CD4-positive, alpha-beta T cell (primary cell): ENCODE measurements at regions not wholly inside any gene's neighbourhood (a gene's known extent, or its start where the extent isn't known, plus 50 kb on each side); places are given as distances from the start of the nearest gene placed in this dataset.
"Not testable (repeated sequence)": the region's sequence is repeated elsewhere in the genome, so short reads cannot be mapped to it uniquely, and the experiment has no call there.

Experiments used
- ATAC-seq: fragments of 200-7000 bp; cut with Tn5 transposase; one replicate; pipeline ENCODE4 v1.10.0; 2022; ENCODE audit warnings: mild to moderate bottlenecking; ENCODE audit not compliant: poor library complexity
- CTCF ChIA-PET: fragments of 350-600 bp; sonication (Branson Sonifier 250); formaldehyde crosslinking; loops from one replicate; lab custom pipeline; 2021; ENCODE audit warnings: antibody characterized with exemption, inconsistent platforms; lab: Charles Lee
- POLR2A ChIA-PET: fragments of 350-600 bp; sonication (Branson Sonifier 250); formaldehyde crosslinking; loops from one replicate; lab custom pipeline; 2021; ENCODE audit warnings: antibody characterized with exemption, inconsistent platforms; lab: Charles Lee
- DNase-seq, 14 experiments: peaks; one replicate each; pipeline ENCODE4 v3.0.0-alpha.2; 2013 to 2020; ENCODE audit warnings: mixed read lengths in 2 of 14
- H3K27ac ChIP-seq, 2 donors: one replicate each; pipeline versions ENCODE4 v1.5.1 to v1.7.0; 2013; ENCODE audit warnings: low read length in 2 of 2, low read depth in 1 of 2, mild to moderate bottlenecking in 1 of 2
- H3K27me3 ChIP-seq, 2 experiments: 1 replicate in 1 of 2; 2 replicates in 1 of 2; pipeline versions ENCODE4 v1.6.1 to v1.7.0; 2013; ENCODE audit warnings: low read length in 2 of 2, control low read depth in 1 of 2, mild to moderate bottlenecking in 1 of 2, moderate library complexity in 1 of 2; ENCODE audit not compliant: insufficient read depth in 2 of 2, control insufficient read depth in 1 of 2
- H3K36me3 ChIP-seq: one replicate; pipeline ENCODE4 v1.6.1; 2013; ENCODE audit warnings: low read length, control low read depth; ENCODE audit not compliant: insufficient read depth
- H3K4me1 ChIP-seq: one replicate; pipeline ENCODE4 v1.6.1; 2013; ENCODE audit warnings: low read length, control low read depth; ENCODE audit not compliant: insufficient read depth
- H3K4me3 ChIP-seq: one replicate; pipeline ENCODE4 v1.5.1; 2013; ENCODE audit warnings: mild to moderate bottlenecking, low read length, moderate library complexity
- H3K9me3 ChIP-seq, 2 experiments: 1 replicate in 1 of 2; 2 replicates in 1 of 2; pipeline versions ENCODE4 v1.6.1 to v1.7.0; 2013; ENCODE audit warnings: low read length in 2 of 2, mild to moderate bottlenecking in 2 of 2, control low read depth in 1 of 2, moderate library complexity in 1 of 2; ENCODE audit not compliant: control insufficient read depth in 1 of 2, insufficient read depth in 1 of 2
- H3K27ac Mint-ChIP-seq: one replicate; pipeline ENCODE4 v1.8.0; 2020; ENCODE audit warnings: mixed read lengths
- H3K27me3 Mint-ChIP-seq: one replicate; pipeline ENCODE4 v1.8.0; 2021; ENCODE audit warnings: mixed read lengths
- H3K36me3 Mint-ChIP-seq: one replicate; pipeline ENCODE4 v1.8.0; 2021; ENCODE audit warnings: low read depth, mixed read lengths
- H3K4me1 Mint-ChIP-seq: one replicate; pipeline ENCODE4 v1.8.0; 2021; ENCODE audit warnings: low read depth, mixed read lengths
- H3K4me3 Mint-ChIP-seq: one replicate; pipeline ENCODE4 v1.8.0; 2020; ENCODE audit warnings: mild to moderate bottlenecking, mixed read lengths
- H3K9me3 Mint-ChIP-seq: one replicate; pipeline ENCODE4 v1.8.0; 2020; ENCODE audit warnings: mixed read lengths
- CTCF ChIP-seq: fragments of 200-600 bp; IDR thresholded peaks from one replicate; pipeline ENCODE4 v1.8.0; 2022; ENCODE audit warnings: antibody characterized with exemption, mild to moderate bottlenecking
- intact Hi-C, 2 experiments: fragments of 100-400 bp; cut with DNase I in 1 of 2; cut with micrococcal nuclease in 1 of 2; formaldehyde crosslinking; loops; one replicate each; pipeline versions ENCODE4 v1.15.1 to v1.9.0; 2023 to 2025; cut with DNase I, micrococcal nuclease

- Histone ChIP-seq H3K4me1 (no peaks in the 10 kb centered on the region), H3K27ac (no peak overlapping the region), H3K4me3 (no peak overlapping the region), H3K36me3 (no peaks in the 10 kb centered on the region), H3K9me3 (peaks cover 0 to 18% of the 10 kb centered on the region in 2 experiments), H3K27me3 (no peaks in the 10 kb centered on the region)
- TF ChIP-seq CTCF: no peak
- CTCF ChIA-PET: no interaction called here
- Mint-ChIP-seq H3K27ac (no peak overlapping the region), H3K4me1 (no peaks in the 10 kb centered on the region), H3K36me3 (no peaks in the 10 kb centered on the region), H3K4me3 (no peak overlapping the region), H3K9me3 (peaks cover 3% of the 10 kb centered on the region), H3K27me3 (no peaks in the 10 kb centered on the region)
- no peak for ATAC-seq
- intact Hi-C loops: no loop called here
- no peak for DNase-seq
- POLR2A ChIA-PET: no interaction called here
Observed at GRCh38 chr18:22528291-22528690, 110.6 kb upstream of the CTAGE1 start.

- H3K27me3 Mint-ChIP-seq, H3K27ac Mint-ChIP-seq, H3K27ac ChIP-seq, H3K36me3 ChIP-seq, H3K27me3 ChIP-seq, H3K4me1 ChIP-seq, H3K9me3 ChIP-seq, ATAC-seq, intact Hi-C loops, POLR2A ChIA-PET, H3K4me1 Mint-ChIP-seq, H3K9me3 Mint-ChIP-seq, H3K36me3 Mint-ChIP-seq, DNase-seq, CTCF ChIA-PET, H3K4me3 ChIP-seq, H3K4me3 Mint-ChIP-seq: not testable (repeated sequence)
Observed at GRCh38 chr18:22534706-22535105, 117.0 kb upstream of the CTAGE1 start.

- no peaks in the 10 kb centered on the region for H3K27me3 ChIP-seq
- ChIA-PET CTCF (no interaction called here), POLR2A (no interaction called here)
- no peak for TF ChIP-seq CTCF
- H3K36me3 ChIP-seq: no peaks in the 10 kb centered on the region
- intact Hi-C loops: no loop called here
- Mint-ChIP-seq H3K9me3 (no peaks in the 10 kb centered on the region), H3K36me3 (no peaks in the 10 kb centered on the region), H3K27me3 (no peaks in the 10 kb centered on the region), H3K4me3 (no peak overlapping the region), H3K4me1 (no peaks in the 10 kb centered on the region), H3K27ac (no peak overlapping the region)
- peaks cover 0 to 3% of the 10 kb centered on the region in 2 experiments for H3K9me3 ChIP-seq
- H3K27ac ChIP-seq: no peak overlapping the region
- H3K4me1 ChIP-seq: no peaks in the 10 kb centered on the region
- H3K4me3 ChIP-seq: no peak overlapping the region
- DNase-seq (no peak), ATAC-seq (no peak)
Observed at GRCh38 chr18:22536558-22536957, 118.8 kb upstream of the CTAGE1 start.

- TF ChIP-seq CTCF: no peak
- Histone ChIP-seq H3K27ac (no peak overlapping the region), H3K4me1 (no peaks in the 10 kb centered on the region), H3K27me3 (no peaks in the 10 kb centered on the region), H3K36me3 (no peaks in the 10 kb centered on the region), H3K4me3 (no peak overlapping the region), H3K9me3 (peaks cover 0 to 8% of the 10 kb centered on the region in 2 experiments)
- CTCF ChIA-PET: no interaction called here
- no peak overlapping the region for H3K27ac Mint-ChIP-seq
- H3K4me1 Mint-ChIP-seq: no peaks in the 10 kb centered on the region
- no peak overlapping the region for H3K4me3 Mint-ChIP-seq
- POLR2A ChIA-PET: no interaction called here
- intact Hi-C loops: no loop called here
- H3K27me3 Mint-ChIP-seq: no peaks in the 10 kb centered on the region
- no peak for DNase-seq
- H3K36me3 Mint-ChIP-seq: no peaks in the 10 kb centered on the region
- no peaks in the 10 kb centered on the region for H3K9me3 Mint-ChIP-seq
- no peak for ATAC-seq
Observed at GRCh38 chr18:22538426-22538825, 120.7 kb upstream of the CTAGE1 start.
